IMR-90 (cell line): ENCODE measurements at regions not wholly inside any gene's neighbourhood (a gene's known extent, or its start where the extent isn't known, plus 50 kb on each side); places are given as distances from the start of the nearest gene placed in this dataset.

ENCODE experiments used
- ATAC-seq: fragments of 200-7000 bp; cut with Tn5 transposase; 2 replicates; pipeline ENCODE4 v1.9.1; 2020; ENCODE audit warnings: low read depth, mild to moderate bottlenecking, moderate library complexity
- BruUV-seq: library from RNA; stranded (reverse); fragments of 400-500 nt; replicated peaks from 2 replicates; lab custom pipeline; 2021; lab: Mats Ljungman, UMichigan
- CTCF ChIA-PET: fragments of 300-600 bp; formaldehyde crosslinking; extraction: SDS; loops from one replicate; lab custom pipeline; 2021; ENCODE audit warnings: antibody characterized with exemption; lab: Yijun Ruan, JAX
- POLR2A ChIA-PET: fragments of 300-600 bp; sonication (Branson Sonifier 250); formaldehyde crosslinking; loops from one replicate; lab custom pipeline; 2022; ENCODE audit warnings: antibody characterized with exemption; ENCODE audit not compliant: unreplicated experiment; lab: Charles Lee
- DNase-seq: peaks from one replicate; pipeline ENCODE4 v3.0.0; 2013
- H2AFZ ChIP-seq: replicated peaks from 2 replicates; pipeline ENCODE3; 2013; ENCODE audit warnings: low read length, mild to moderate bottlenecking; ENCODE audit not compliant: poor library complexity
- H2AK5ac ChIP-seq: 2 replicates; pipeline ENCODE4 v1.6.1; 2013; ENCODE audit warnings: low read depth, low read length, inconsistent platforms
- H2AK9ac ChIP-seq: replicated peaks from 2 replicates; pipeline ENCODE3; 2013; ENCODE audit warnings: mild to moderate bottlenecking, low read depth, low read length, moderate library complexity; ENCODE audit not compliant: poor library complexity
- H2BK120ac ChIP-seq: 2 replicates; pipeline ENCODE4 v1.6.1; 2013; ENCODE audit warnings: low read depth, low read length, inconsistent platforms
- H2BK15ac ChIP-seq: 3 replicates; pipeline ENCODE4 v1.6.1; 2013; ENCODE audit warnings: low read depth, low read length, inconsistent platforms
- H2BK20ac ChIP-seq: 2 replicates; pipeline ENCODE4 v1.6.1; 2013; ENCODE audit warnings: low read depth, mild to moderate bottlenecking, inconsistent platforms, low read length, moderate library complexity
- H2BK5ac ChIP-seq: 2 replicates; pipeline ENCODE4 v1.6.1; 2013; ENCODE audit warnings: mild to moderate bottlenecking, low read depth, low read length, inconsistent platforms; ENCODE audit not compliant: poor library complexity, severe bottlenecking
- H3K14ac ChIP-seq: replicated peaks from 2 replicates; pipeline ENCODE4 v1.6.1; 2013; ENCODE audit warnings: low read depth, low read length, inconsistent platforms
- H3K18ac ChIP-seq: 2 replicates; pipeline ENCODE4 v1.6.1; 2013; ENCODE audit warnings: low read depth, low read length, control low read depth
- H3K23ac ChIP-seq: 2 replicates; pipeline ENCODE4 v1.6.1; 2013; ENCODE audit warnings: low read depth, low read length, inconsistent platforms
- H3K27ac ChIP-seq: 2 replicates; pipeline ENCODE4 v1.5.1; 2013; ENCODE audit warnings: mild to moderate bottlenecking, control low read depth, low read length; ENCODE audit not compliant: insufficient read depth
- H3K27me3 ChIP-seq: 2 replicates; pipeline ENCODE4 v1.6.1; 2013; ENCODE audit warnings: low read length; ENCODE audit not compliant: control insufficient read depth, insufficient read depth
- H3K36me3 ChIP-seq: 2 replicates; pipeline ENCODE4 v1.6.1; 2013; ENCODE audit warnings: low read length, mixed read lengths; ENCODE audit not compliant: control insufficient read depth, insufficient read depth
- H3K4ac ChIP-seq: 2 replicates; pipeline ENCODE4 v1.6.1; 2013; ENCODE audit warnings: low read depth, low read length, inconsistent platforms
- H3K4me1 ChIP-seq: 2 replicates; pipeline ENCODE4 v1.6.1; 2013; ENCODE audit warnings: low read length, mixed read lengths; ENCODE audit not compliant: control insufficient read depth, insufficient read depth
- H3K4me2 ChIP-seq: 2 replicates; pipeline ENCODE4 v1.6.1; 2013; ENCODE audit warnings: low read depth, mild to moderate bottlenecking, control low read depth, low read length, moderate library complexity
- H3K4me3 ChIP-seq: 2 replicates; pipeline ENCODE4 v1.5.1; 2013; ENCODE audit warnings: low read depth, mild to moderate bottlenecking, control low read depth, low read length, moderate library complexity; ENCODE audit not compliant: insufficient read depth
- H3K56ac ChIP-seq: 2 replicates; pipeline ENCODE4 v1.6.1; 2013; ENCODE audit warnings: low read length, inconsistent platforms; ENCODE audit not compliant: insufficient read depth; ENCODE audit errors: extremely low read depth
- H3K79me1 ChIP-seq, 2 experiments: 2 replicates each; pipeline ENCODE4 v1.6.1; 2013; ENCODE audit warnings: low read length in 2 of 2, inconsistent platforms in 1 of 2, low read depth in 1 of 2
- H3K9ac ChIP-seq: 2 replicates; pipeline ENCODE4 v1.6.1; 2013; ENCODE audit warnings: low read depth, low read length, control low read depth
- H3K9me1 ChIP-seq: 2 replicates; pipeline ENCODE4 v1.6.1; 2013; ENCODE audit warnings: low read length, inconsistent platforms; ENCODE audit not compliant: insufficient read depth
- H3K9me3 ChIP-seq: 2 replicates; pipeline ENCODE4 v1.6.1; 2013; ENCODE audit warnings: low read length; ENCODE audit not compliant: control insufficient read depth, insufficient read depth
- H4K20me1 ChIP-seq: 2 replicates; pipeline ENCODE4 v1.6.1; 2013; ENCODE audit warnings: low read length, inconsistent platforms; ENCODE audit not compliant: insufficient read depth
- H4K5ac ChIP-seq: 2 replicates; pipeline ENCODE4 v1.6.1; 2013; ENCODE audit warnings: mild to moderate bottlenecking, low read depth, low read length, control low read depth
- H4K8ac ChIP-seq, 2 experiments: 2 replicates each; pipeline ENCODE4 v1.6.1; 2013; ENCODE audit warnings: low read depth in 2 of 2, low read length in 2 of 2, control low read depth in 1 of 2, inconsistent platforms in 1 of 2
- H4K91ac ChIP-seq: 2 replicates; pipeline ENCODE4 v1.6.1; 2013; ENCODE audit warnings: low read depth, low read length, inconsistent platforms; ENCODE audit not compliant: insufficient read depth
- BHLHE40 ChIP-seq: fragments of 150-350 bp; IDR thresholded peaks from 2 replicates; pipeline ENCODE4 v1.6.1; 2016; ENCODE audit warnings: mild to moderate bottlenecking, low read depth, low read length
- CEBPB ChIP-seq: IDR thresholded peaks from 2 replicates; pipeline ENCODE4 v1.6.1; 2012; ENCODE audit warnings: low read depth, low read length, improper control_type of control experiment
- CHD1 ChIP-seq: IDR thresholded peaks from 2 replicates; pipeline ENCODE4 v1.6.1; 2012; ENCODE audit warnings: low read depth, low read length, improper control_type of control experiment
- CTCF ChIP-seq: conservative IDR thresholded peaks from 2 replicates; pipeline ENCODE4 v1.5.1; 2012; ENCODE audit warnings: mild to moderate bottlenecking, low read depth, low read length, improper control_type of control experiment
- ELK1 ChIP-seq: fragments of 150-350 bp; IDR thresholded peaks from 2 replicates; pipeline ENCODE4 v1.6.1; 2016; ENCODE audit warnings: low read depth, mild to moderate bottlenecking, low read length, moderate library complexity, borderline replicate concordance
- FOS ChIP-seq: fragments of 150-350 bp; IDR thresholded peaks from 2 replicates; pipeline ENCODE4 v1.6.1; 2016; ENCODE audit warnings: low read depth, low read length
- MAFK ChIP-seq: IDR thresholded peaks from 2 replicates; pipeline ENCODE4 v1.6.1; 2012; ENCODE audit warnings: low read depth, low read length, improper control_type of control experiment
- MAZ ChIP-seq: IDR thresholded peaks from 2 replicates; pipeline ENCODE4 v1.6.1; 2012; ENCODE audit warnings: low read depth, mild to moderate bottlenecking, low read length, improper control_type of control experiment, moderate library complexity, borderline replicate concordance
- MXI1 ChIP-seq: IDR thresholded peaks from 2 replicates; pipeline ENCODE4 v1.6.1; 2012; ENCODE audit warnings: low read depth, mild to moderate bottlenecking, low read length, moderate library complexity, borderline replicate concordance
- NFE2L2 ChIP-seq: fragments of 150-350 bp; IDR thresholded peaks from 2 replicates; pipeline ENCODE4 v1.6.1; 2016; ENCODE audit warnings: low read depth, mild to moderate bottlenecking, low read length
- POLR2A ChIP-seq: IDR thresholded peaks from 2 replicates; pipeline ENCODE4 v1.6.1; 2012; ENCODE audit warnings: mild to moderate bottlenecking, low read depth, low read length
- RAD21 ChIP-seq: IDR thresholded peaks from 2 replicates; pipeline ENCODE4 v1.6.1; 2012; ENCODE audit warnings: low read length, improper control_type of control experiment
- RCOR1 ChIP-seq: IDR thresholded peaks from 2 replicates; pipeline ENCODE4 v1.6.1; 2012; ENCODE audit warnings: mild to moderate bottlenecking, low read length, improper control_type of control experiment; ENCODE audit not compliant: insufficient replicate concordance
- RFX5 ChIP-seq: IDR thresholded peaks from 2 replicates; pipeline ENCODE4 v1.8.0; 2012; ENCODE audit warnings: low read depth, mild to moderate bottlenecking, low read length, moderate library complexity
- SMC3 ChIP-seq: fragments of 150-350 bp; IDR thresholded peaks from 2 replicates; pipeline ENCODE4 v1.6.1; 2016; ENCODE audit warnings: low read depth, mild to moderate bottlenecking, antibody characterized with exemption, low read length, moderate library complexity
- USF2 ChIP-seq: fragments of 150-350 bp; IDR thresholded peaks from 2 replicates; pipeline ENCODE4 v1.6.1; 2017; ENCODE audit warnings: mild to moderate bottlenecking, antibody characterized with exemption, low read length, low read depth
- WGBS, 2 experiments: methylation state at CpG; one replicate each; pipeline versions ENCODE4 v1.1.5 to v1.1.7; 2013; ENCODE audit warnings: missing lambda C conversion rate in 2 of 2; ENCODE audit not compliant: insufficient read length in 1 of 2; ENCODE audit errors: extremely low coverage in 2 of 2; 5-methylcytosine and 5-hydroxymethylcytosine counted together
- dilution Hi-C: fragments of 300-500 bp; cut with HindIII; formaldehyde crosslinking; loops from one replicate; pipeline ENCODE4 v1.14.3; 2018; ENCODE audit warnings: low sequenced_read_pairs; ENCODE audit not compliant: unreplicated experiment
- in situ Hi-C: fragments of 300-500 bp; cut with MboI; formaldehyde crosslinking; loops from 3 replicates; pipeline ENCODE4 v1.14.3; 2019; ENCODE audit warnings: low sequenced_read_pairs, inconsistent platforms, mixed read lengths
- intact Hi-C: fragments of 100-400 bp; cut with micrococcal nuclease; formaldehyde crosslinking; loops from 2 replicates; pipeline ENCODE4 v1.10.0; 2022

DNA sequence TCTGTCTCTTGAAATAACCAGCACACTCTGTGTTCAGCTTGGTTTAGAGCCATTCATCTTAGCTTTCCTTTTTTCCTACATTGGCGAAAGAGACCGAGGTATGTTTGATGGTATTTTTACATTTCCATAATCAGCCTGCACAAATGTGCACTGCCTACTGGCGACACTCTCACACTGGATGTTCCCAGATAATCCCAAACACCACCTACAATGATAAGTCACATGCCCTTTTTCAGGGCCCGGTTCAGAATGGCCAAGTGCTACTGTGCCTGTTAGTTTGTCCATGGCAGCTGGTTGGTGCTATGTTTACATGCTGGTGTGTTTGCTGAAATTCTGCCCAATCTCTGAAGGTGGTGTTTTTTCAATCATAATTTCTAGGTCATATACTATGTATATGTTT is 80.8 kb upstream of the NR3C2 start:
- Histone ChIP-seq H2BK5ac (no peak overlapping the region), H2BK20ac (no peak overlapping the region), H3K4me3 (no peak overlapping the region), H3K18ac (no peak overlapping the region), H2AK9ac (no peak overlapping the region), H4K20me1 (no peaks in the 10 kb centered on the region), H3K9me3 (no peaks in the 10 kb centered on the region), H3K4ac (no peak overlapping the region), H3K27me3 (no peaks in the 10 kb centered on the region), H3K56ac (no peak overlapping the region), H3K27ac (no peak overlapping the region), H2BK120ac (no peak overlapping the region), H3K36me3 (no peaks in the 10 kb centered on the region), H3K23ac (no peak overlapping the region), H4K8ac (no peak overlapping the region), H3K4me2 (no peak overlapping the region), H3K14ac (no peak overlapping the region), H3K9me1 (no peaks in the 10 kb centered on the region), H3K79me1 (no peaks in the 10 kb centered on the region), H3K9ac (no peak overlapping the region), H4K5ac (no peak overlapping the region), H2BK15ac (no peak overlapping the region), H2AK5ac (no peak overlapping the region), H4K91ac (no peak overlapping the region), H3K4me1 (no peaks in the 10 kb centered on the region), H2AFZ (no peak overlapping the region)
- DNase-seq, result no peak
- CTCF ChIA-PET, result no interaction called here
- ATAC-seq, result no peak
- in situ Hi-C loops (no loop called here), intact Hi-C loops (no loop called here), dilution Hi-C loops (no loop called here)
- no CpG with 5 or more reads among the region's 4 CpGs for WGBS, 2 experiments
- no TSS peak for BruUV-seq
- TF ChIP-seq BHLHE40 (no peak), SMC3 (no peak), POLR2A (no peak), FOS (no peak), CHD1 (no peak), NFE2L2 (no peak), MAFK (no peak), RFX5 (no peak), RCOR1 (no peak), MXI1 (no peak), CTCF (no peak), USF2 (no peak), ELK1 (no peak), RAD21 (no peak), CEBPB (no peak), MAZ (no peak)
- POLR2A ChIA-PET, result no interaction called here
